Choroid plexus epithelial cell (primary cell): ENCODE measurements at regions not wholly inside any gene's neighbourhood (a gene's known extent, or its start where the extent isn't known, plus 50 kb on each side); places are given as distances from the start of the nearest gene placed in this dataset.

Experiments
- DNase-seq: peaks from one replicate; pipeline ENCODE4 v3.0.0-alpha.2; 2010; ENCODE audit warnings: low read depth
- H3K4me3 ChIP-seq: 2 replicates; pipeline ENCODE4 v1.5.1; 2011; ENCODE audit warnings: low read depth, mild to moderate bottlenecking, control low read depth, low read length, moderate library complexity
- TF ChIP-seq, protein P1 (sequence below): conservative IDR thresholded peaks from 2 replicates; pipeline ENCODE4 v1.5.1; 2011; ENCODE audit warnings: low read depth, mild to moderate bottlenecking, control low read depth, inconsistent platforms, low read length, moderate library complexity

DNA sequence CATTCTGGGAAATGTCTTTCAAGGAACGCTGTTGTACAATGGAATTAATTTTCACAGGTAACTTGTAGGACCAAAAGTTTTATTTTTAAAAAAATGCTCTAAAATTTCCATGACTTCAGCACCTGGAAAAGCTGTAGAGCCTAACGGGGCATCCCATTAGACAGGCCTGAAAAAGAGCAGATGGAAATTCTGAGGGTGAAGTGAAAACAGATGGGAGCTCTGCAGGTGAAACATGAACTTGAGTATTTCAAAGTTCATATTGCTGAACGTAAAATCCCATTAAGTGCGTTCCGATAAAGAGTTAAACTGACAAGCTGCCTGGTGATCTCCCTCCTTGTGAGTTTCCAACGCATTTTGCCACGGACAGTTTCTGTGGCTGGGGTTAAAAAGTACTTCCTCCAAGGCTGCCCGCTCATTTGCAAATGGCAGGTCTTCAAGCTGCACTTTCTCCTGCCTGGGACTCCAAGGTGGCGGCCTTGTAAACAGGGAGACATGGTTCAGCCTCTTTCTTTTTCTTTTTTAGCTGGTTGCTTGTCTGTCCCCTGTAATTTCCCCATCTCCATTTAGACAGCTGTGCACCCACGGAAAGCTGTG lies 450.4 kb downstream of the FGF9 start:
- TF ChIP-seq, protein P1, sequence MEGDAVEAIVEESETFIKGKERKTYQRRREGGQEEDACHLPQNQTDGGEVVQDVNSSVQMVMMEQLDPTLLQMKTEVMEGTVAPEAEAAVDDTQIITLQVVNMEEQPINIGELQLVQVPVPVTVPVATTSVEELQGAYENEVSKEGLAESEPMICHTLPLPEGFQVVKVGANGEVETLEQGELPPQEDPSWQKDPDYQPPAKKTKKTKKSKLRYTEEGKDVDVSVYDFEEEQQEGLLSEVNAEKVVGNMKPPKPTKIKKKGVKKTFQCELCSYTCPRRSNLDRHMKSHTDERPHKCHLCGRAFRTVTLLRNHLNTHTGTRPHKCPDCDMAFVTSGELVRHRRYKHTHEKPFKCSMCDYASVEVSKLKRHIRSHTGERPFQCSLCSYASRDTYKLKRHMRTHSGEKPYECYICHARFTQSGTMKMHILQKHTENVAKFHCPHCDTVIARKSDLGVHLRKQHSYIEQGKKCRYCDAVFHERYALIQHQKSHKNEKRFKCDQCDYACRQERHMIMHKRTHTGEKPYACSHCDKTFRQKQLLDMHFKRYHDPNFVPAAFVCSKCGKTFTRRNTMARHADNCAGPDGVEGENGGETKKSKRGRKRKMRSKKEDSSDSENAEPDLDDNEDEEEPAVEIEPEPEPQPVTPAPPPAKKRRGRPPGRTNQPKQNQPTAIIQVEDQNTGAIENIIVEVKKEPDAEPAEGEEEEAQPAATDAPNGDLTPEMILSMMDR: no peak
- H3K4me3 ChIP-seq: no peak overlapping the region
- no peak for DNase-seq

DNA sequence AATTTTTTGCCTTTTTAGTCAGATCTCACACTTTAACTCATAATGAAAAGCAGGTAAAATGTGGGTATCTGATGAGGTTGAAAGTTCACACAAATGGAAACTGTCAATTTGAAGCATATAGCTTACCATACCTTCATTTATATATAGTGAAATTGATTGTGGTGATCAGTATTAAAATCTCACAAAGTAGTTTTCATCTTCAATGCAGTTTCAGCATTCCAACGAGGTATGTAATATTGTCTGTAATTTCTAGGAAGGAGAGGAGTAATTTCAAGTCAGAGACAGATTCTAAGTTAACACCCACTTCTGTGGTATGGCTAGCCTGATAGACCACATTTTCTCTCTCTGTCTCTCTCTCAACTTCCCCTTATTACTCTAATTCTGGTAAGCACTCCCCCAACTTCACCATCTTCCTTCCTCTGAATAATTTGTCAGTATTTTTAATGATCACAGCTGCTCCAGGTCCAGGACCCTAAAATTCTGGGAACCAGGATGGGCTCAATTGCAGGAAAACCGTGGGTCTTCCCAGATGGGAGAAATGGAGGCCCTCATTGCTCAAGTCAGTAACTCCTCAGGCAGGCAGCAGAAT lies 455.7 kb downstream of the FGF9 start:
- no peak overlapping the region for H3K4me3 ChIP-seq
- TF ChIP-seq, protein P1: no peak
- DNase-seq: no peak

DNA sequence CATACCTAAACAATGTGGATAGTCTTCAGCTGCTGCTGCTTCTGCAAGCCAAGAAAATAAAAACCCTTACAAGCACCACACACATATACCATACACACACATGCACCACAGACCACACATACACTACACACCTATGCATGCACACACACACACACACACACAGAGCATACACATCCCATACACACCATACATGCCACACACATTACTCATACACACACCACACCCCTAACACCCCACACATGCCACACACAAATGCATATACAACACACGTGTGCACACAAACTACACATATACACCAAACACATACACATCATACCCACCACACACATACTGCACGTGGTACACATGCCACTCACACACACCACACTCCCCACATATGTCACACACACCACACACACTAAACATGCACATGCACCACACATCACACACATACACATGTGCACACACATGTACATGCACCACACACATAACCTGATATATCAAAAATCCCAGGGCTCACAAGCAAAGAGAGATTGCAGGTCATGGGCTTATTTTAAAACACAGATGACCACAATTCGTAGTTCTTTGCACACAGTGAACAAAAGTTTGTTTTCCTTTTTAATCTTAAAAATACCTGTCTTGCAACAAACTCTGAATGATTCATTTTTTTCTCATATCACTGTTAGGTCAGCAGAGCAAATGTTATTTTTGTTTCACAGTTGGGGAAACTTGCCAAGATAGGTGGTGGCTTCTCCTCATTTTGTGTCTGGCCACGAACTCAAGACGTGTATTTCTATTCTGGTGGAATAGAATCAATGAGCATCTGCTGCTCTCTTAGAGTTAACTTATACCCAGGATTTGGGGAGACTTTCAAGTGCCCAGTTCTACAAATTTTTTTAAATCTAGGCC lies 456.6 kb downstream of the FGF9 start:
- DNase-seq: no peak
- H3K4me3 ChIP-seq: no peak overlapping the region
- TF ChIP-seq, protein P1: no peak

DNA sequence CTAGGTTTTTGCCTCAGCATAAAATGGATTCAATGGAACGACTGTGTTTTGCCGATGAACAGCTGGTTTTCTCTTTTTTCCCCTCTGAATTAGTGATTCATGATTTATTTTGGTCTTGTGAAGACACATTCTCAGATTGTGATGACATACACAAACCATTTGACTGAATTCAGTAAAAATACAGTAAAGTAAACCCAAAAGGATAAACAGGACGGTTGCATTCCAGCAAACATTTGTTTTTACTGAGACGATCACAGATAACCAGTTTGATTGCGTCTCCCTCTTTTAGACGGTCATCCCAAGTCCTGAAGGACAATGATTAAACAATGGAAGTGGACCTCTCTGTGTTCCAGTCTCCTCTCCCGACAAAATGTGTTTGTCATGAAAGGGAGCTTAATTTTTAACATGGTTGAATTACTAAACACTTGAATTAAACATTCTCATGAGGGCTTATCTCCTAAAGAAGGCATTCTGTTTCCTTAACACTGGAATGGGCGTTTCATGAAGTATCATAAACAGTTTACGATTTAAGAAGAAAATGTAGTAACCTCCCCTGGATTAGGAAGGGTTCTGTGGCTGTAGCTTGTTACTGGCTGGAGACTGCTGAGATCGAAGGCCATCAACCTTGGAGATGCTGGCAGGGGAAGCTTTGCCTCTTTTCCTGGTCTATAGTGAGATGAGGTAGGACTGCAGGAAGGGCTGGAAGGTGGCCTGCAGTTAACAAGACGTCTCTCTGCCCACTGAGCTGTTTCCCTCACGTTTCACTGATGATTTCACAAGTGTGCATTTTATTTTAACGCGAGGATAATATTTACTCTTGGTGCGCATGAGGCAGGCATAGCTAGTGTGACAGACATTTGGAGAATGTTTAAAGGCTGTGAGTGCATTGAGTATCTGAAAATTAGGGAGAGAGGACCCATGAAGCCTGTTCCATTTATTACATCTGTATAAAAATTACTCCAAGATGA lies 457.9 kb downstream of the FGF9 start:
- H3K4me3 ChIP-seq: no peak overlapping the region
- TF ChIP-seq, protein P1: no peak
- no peak for DNase-seq

DNA sequence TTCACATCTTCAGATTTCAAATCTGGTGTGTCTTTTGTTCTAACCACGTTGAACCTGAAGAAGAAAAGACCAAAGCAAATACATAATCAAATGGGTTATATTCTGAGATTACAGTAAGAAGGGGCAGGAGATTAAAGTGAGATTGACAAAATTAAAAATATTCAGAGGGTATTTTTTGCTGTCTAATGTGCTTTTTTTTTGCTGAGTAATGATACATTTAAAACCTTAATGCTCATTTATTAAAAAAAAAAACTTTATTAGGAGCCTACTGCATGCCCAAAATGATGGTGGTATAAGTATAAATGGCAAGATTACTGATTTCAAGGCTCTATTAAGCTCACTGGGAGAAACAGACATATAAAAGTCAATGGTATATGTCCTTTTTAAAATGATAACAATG lies 459.4 kb downstream of the FGF9 start:
- TF ChIP-seq, protein P1: no peak
- no peak for DNase-seq

DNA sequence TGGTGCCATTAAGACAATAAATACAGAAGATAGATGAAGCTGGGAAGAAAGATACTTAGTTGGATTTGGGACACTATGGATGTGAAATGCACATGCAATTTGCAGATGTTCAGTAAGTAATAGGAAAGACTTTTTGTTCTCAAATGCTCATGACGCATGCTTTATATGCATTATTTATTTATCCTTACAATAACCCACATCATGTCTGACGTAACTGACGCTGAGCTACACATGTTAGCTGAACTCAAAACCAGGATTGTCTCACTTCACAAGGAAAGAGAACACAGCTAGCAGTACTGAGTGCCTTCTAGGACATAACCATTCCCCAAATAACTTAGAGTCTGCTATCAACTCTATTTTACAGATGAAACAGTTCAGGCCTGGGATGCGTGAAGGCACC lies 463.4 kb downstream of the FGF9 start:
- TF ChIP-seq, protein P1: no peak
- DNase-seq: no peak

More for the DNA sequence above, 459.4 kb downstream of the FGF9 start:
- H3K4me3 ChIP-seq: no peak overlapping the region

More for the DNA sequence above, 463.4 kb downstream of the FGF9 start:
- no peak overlapping the region for H3K4me3 ChIP-seq
